GM18511 (cell line): ENCODE measurements at regions not wholly inside any gene's neighbourhood (a gene's known extent, or its start where the extent isn't known, plus 50 kb on each side); places are given as distances from the start of the nearest gene placed in this dataset.
"Not testable (repeated sequence)": the region's sequence is repeated elsewhere in the genome, so short reads cannot be mapped to it uniquely, and the experiment has no call there.

Experiments
- ATAC-seq: cut with Tn5 transposase; IDR thresholded peaks from one replicate; pipeline ENCODE4 v1.9.1; 2021; ENCODE audit warnings: mild to moderate bottlenecking, moderate library complexity; ENCODE audit not compliant: unreplicated experiment

DNA sequence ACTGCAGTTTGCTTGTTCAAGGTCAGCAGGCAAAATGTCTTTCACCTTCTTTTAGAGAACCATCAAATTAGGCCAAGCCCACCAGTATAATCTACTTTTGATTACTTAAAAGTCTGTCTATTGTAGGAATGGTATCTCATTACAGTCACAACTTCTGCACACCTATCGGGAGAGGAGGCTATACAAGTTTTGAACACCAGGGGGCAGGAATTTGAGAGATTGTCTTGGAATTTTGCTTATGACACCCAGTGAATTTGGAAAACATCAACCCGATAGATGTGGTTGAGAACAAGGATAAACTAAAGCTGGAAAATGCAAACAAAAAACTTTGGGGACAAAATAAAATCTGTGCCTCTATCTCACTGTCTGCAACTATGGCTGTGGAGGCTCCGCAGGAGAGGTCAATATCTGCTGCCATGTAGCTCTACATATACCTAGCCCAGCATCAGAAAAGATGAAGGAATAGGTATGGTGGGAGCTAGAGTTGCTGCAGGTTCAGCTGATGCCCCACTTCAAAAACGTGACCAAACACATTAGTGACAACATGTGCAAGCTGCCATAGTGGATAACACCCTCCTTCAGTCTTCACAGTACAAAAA, 1299.2 kb upstream of the SPRY2 start:
- ATAC-seq, result no peak

DNA sequence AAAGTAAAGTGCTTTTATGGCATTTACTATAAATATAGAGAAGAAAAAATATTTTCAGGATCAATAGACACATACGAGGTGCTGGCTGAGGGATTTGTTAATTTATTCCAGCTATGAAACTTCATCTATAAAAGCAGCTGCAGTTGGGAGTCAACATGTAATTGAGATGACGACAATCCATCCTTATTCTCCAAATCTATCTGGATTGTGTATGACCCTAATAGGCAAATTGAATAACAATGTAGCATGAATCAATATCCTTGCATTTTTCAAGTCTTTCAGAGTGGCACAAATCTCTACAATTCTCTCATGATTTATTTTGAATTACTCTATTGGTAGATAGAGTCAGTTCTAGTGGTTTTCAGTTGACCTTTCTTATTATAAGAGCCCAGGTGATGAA, 1296.5 kb upstream of the SPRY2 start:
- no peak for ATAC-seq

GRCh38 chr13:81636120-81636519, 1295.2 kb upstream of the SPRY2 start:
- ATAC-seq, result no peak

GRCh38 chr13:81615031-81615430, 1274.1 kb upstream of the SPRY2 start:
- ATAC-seq, result no peak

- no peak for ATAC-seq
Observed at GRCh38 chr13:81610644-81611043, 1269.7 kb upstream of the SPRY2 start.

DNA sequence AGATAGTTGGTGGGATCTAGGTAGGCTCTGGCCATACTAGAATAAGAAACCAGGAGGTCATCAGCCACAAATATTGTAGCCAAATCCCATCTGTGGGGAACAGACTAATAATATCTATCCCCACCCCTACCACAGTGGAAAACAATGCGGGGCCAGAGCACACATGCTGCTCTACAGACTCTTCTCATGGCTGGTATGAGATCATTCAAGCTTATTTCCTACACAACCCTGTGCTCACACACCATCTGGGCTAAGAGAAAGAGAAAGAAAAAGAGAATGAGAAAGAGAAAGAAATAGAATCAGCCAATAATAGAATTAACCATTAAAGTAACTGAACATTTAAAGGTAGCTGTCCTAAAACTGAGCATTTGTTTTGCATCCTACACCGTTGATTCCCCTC, 1268.4 kb upstream of the SPRY2 start:
- no peak for ATAC-seq

- ATAC-seq, result no peak
Observed at GRCh38 chr13:81606074-81606473, 1265.1 kb upstream of the SPRY2 start.

GRCh38 chr13:81602241-81602640, 1261.3 kb upstream of the SPRY2 start:
- ATAC-seq, result no peak

DNA sequence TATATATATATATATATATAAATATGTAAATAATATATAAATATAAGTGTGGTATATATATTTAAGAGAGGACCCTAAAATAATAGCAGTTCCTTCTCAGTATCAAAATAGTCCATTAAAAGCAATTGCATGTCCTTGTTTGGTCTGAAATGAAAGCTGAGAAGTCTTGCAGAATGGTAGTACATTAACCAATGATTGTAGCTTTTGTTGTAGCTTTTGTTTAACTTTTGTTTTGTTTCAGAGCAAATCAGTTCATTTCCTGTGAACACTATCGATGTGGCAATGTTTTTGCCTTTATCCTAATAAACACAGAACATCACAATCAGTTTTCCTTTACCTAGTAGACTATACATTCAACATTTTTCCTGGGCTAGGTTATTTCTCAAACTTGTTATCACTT, 1256.2 kb upstream of the SPRY2 start:
- no peak for ATAC-seq

GRCh38 chr13:81596224-81596753, 1255.4 kb upstream of the SPRY2 start:
- ATAC-seq, result no peak

DNA sequence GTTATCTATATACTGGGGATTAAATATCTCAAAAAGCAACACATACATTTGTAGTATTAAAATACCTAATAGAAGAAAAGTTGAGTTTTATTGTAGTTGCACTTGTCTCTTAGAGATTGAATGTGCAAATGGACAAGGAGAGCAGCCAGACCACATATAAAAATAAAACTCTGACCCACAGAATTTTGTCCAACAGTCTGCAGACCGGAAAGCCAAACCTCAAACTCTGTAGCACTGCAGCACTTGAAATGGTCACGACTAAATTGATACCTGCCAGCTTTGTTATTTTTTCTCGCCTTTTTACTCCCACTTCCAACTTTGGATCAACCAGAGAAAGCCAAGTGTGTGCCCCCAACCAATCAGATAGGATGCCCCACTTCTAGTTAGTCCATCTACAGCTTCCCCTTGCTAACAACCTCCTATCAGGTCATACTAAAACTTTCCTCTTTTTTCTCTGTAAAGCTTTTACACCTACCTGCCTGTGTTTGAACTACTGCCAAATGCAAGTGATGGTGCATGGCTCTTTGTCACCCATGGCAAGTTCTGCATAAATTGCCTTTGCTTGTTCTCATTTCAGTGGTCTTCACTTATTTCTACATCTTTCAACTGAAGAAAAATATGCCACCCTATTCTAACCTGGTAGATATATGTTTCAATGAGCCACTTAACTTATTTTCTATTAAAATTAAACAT, 1250.7 kb upstream of the SPRY2 start:
- ATAC-seq, result no peak

DNA sequence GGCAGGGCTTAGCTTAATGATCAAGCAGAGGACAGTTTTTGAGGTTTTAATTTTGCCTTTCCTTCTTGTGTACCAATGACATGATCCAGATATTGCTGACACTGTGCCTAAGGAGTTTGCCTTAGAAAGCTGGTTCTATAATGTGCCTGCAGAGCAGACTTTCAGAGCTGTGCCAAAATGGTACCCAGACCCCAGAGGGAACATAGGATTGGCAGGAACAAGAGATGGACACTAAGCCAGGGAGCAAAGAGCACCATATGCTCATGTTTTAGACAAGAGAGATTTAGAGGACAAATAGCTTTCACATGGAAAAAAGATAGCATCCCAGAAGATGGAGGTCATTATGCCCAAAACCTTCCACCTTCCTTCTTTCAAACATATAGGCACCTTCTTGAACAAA, 1241.5 kb upstream of the SPRY2 start:
- no peak for ATAC-seq

- no peak for ATAC-seq
Observed at GRCh38 chr13:81577601-81578195, 1236.8 kb upstream of the SPRY2 start.

DNA sequence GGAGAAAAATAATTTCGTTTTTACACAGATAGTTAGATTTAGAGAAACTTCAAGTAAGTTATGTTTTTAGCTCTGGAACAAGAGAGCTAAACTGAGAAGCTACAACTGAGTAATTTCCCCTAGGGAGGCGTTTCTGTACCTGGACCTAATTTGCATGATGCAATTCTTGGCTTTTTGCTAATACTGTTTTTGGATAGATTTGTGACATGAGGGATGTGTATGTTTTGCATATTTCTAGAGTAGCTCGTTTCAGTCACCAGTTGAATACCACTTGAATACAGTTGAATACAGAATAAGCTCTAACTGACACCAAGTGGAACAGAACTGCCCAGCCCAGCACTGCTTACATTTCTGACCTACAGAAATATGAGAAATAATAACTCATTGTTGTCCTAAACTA, 1227.9 kb upstream of the SPRY2 start:
- no peak for ATAC-seq

DNA sequence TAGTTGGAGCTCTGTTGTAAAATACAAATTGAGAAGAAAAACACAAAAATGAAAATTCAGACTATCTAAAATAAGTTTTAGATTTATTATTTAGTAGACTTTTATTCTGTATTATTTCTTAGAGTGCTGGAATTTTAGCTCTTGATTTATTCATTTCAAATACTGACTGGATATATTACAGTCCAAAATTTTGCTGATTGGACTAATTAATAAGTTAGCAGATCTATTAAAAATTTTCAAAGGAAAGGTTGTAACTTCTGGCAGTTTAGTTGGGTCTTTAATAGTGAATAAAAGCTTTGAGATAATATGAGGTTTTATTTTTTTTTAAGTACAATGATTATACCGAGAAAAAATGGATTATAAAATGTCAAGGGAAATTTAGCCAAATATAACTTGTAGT, 1224.9 kb upstream of the SPRY2 start:
- ATAC-seq, result no peak

DNA sequence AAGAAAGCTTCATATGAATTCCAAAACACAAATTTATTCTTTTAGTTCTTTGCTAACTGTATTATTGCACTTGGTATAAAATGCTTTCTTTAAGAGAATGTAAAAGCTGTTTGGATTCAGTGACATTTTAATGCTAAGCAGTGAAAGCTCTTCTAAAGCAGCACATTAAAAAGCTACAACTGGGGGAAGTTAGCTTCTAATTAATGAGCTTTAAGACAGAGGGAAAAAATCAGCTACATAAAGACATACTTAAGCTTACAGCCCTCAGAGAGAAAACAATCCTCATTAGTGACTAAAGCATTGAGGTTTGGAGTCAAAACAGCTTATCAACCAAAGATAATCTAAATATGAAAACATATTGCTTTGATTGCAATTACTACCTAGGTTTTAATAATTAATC, 1222.2 kb upstream of the SPRY2 start:
- ATAC-seq, result no peak

- no peak for ATAC-seq
Observed at GRCh38 chr13:81562598-81562997, 1221.7 kb upstream of the SPRY2 start.

- ATAC-seq, result no peak
Observed at GRCh38 chr13:81551036-81551435, 1210.1 kb upstream of the SPRY2 start.

- not testable (repeated sequence) for ATAC-seq
Observed at GRCh38 chr13:81546294-81546693, 1205.4 kb upstream of the SPRY2 start.

- no peak for ATAC-seq
Observed at GRCh38 chr13:81540777-81541176, 1199.9 kb upstream of the SPRY2 start.

GRCh38 chr13:81539643-81540150, 1198.8 kb upstream of the SPRY2 start:
- ATAC-seq, result no peak

GRCh38 chr13:81498969-81499368, 1158.0 kb upstream of the SPRY2 start:
- no peak for ATAC-seq
